ENCODE measurements at regions not wholly inside any gene's neighbourhood (a gene's known extent, or its start where the extent isn't known, plus 50 kb on each side); places are given as distances from the start of the nearest gene placed in this dataset.

- TF ChIP-seq FOXP2 (optimal IDR thresholded peaks at IDR 0.05; ENCODE audit: borderline replicate concordance, extremely low read depth, extremely low read length, insufficient read depth) (no peak), REST (IDR thresholded peaks at IDR 0.05; ENCODE audit: insufficient read depth in 1 of 2, low read depth in 2 of 2, low read length in 2 of 2) (no peak)
Measured at GRCh38 chr16:87552072-87552718, 50.1 kb upstream of the JPH3 start.

Data from PFSK-1 (cell line).